Glutamatergic neuron (in vitro differentiated cells): ENCODE measurements at regions not wholly inside any gene's neighbourhood (a gene's known extent, or its start where the extent isn't known, plus 50 kb on each side); places are given as distances from the start of the nearest gene placed in this dataset.
"Not testable (repeated sequence)": the region's sequence is repeated elsewhere in the genome, so short reads cannot be mapped to it uniquely, and the experiment has no call there.

Experiments used
- DNase-seq: peaks from one replicate; pipeline ENCODE4 v3.0.0; 2022
- H3K27ac Mint-ChIP-seq: one replicate; pipeline ENCODE4 v1.8.0; 2020; ENCODE audit warnings: mild to moderate bottlenecking, mixed read lengths, inconsistent platforms; ENCODE audit not compliant: unreplicated experiment
- H3K27me3 Mint-ChIP-seq: one replicate; pipeline ENCODE4 v1.8.0; 2020; ENCODE audit warnings: mild to moderate bottlenecking, moderate library complexity, mixed read lengths, inconsistent platforms; ENCODE audit not compliant: unreplicated experiment
- H3K36me3 Mint-ChIP-seq: one replicate; pipeline ENCODE4 v1.8.0; 2020; ENCODE audit warnings: mild to moderate bottlenecking, mixed read lengths, inconsistent platforms; ENCODE audit not compliant: unreplicated experiment
- H3K4me1 Mint-ChIP-seq: one replicate; pipeline ENCODE4 v1.8.0; 2020; ENCODE audit warnings: mild to moderate bottlenecking, low read depth, mixed read lengths, inconsistent platforms; ENCODE audit not compliant: unreplicated experiment
- H3K4me3 Mint-ChIP-seq: one replicate; pipeline ENCODE4 v1.8.0; 2020; ENCODE audit warnings: mild to moderate bottlenecking, mixed read lengths, inconsistent platforms; ENCODE audit not compliant: unreplicated experiment
- H3K9me3 Mint-ChIP-seq: one replicate; pipeline ENCODE4 v1.8.0; 2020; ENCODE audit warnings: mild to moderate bottlenecking, moderate library complexity, mixed read lengths, inconsistent platforms; ENCODE audit not compliant: unreplicated experiment
- CTCF ChIP-seq: fragments of 200-600 bp; sonication (generic); IDR thresholded peaks from one replicate; pipeline ENCODE4 v1.5.0; 2021; ENCODE audit not compliant: partially characterized antibody, unreplicated experiment

DNA sequence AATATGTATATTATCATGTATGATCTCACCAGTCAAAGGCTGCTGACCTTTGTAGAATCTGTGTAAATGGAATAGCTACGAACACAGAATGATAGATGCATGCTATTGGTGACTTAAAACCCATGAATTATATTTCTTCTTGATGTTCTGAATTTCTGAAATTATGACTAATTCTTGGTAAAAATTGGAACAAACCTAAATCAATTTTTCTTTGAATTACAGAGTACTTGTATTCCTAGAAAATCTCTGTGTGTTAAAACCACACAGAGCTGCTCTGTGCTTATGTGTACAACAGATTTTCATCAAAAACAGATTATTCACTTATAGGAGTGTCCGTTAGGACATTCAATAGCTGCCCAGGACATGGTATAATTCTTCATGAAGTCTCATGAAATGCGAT, 108.3 kb upstream of the MDFIC start:
- Mint-ChIP-seq H3K36me3 (no peaks in the 10 kb centered on the region), H3K4me3 (no peak overlapping the region), H3K9me3 (peaks cover 1% of the 10 kb centered on the region), H3K27ac (no peak overlapping the region), H3K27me3 (no peaks in the 10 kb centered on the region), H3K4me1 (no peaks in the 10 kb centered on the region)
- no peak for DNase-seq
- no peak for TF ChIP-seq CTCF

- not testable (repeated sequence) for H3K9me3 Mint-ChIP-seq, H3K27ac Mint-ChIP-seq, H3K4me3 Mint-ChIP-seq, H3K36me3 Mint-ChIP-seq, H3K27me3 Mint-ChIP-seq, H3K4me1 Mint-ChIP-seq, DNase-seq
These were observed 104.9 kb upstream of the MDFIC start for GRCh38 chr7:114817036-114817435.

GRCh38 chr7:114818501-114818900, 103.4 kb upstream of the MDFIC start:
- no peak for TF ChIP-seq CTCF
- no peak overlapping the region for H3K27ac Mint-ChIP-seq
- H3K4me1 Mint-ChIP-seq, result no peaks in the 10 kb centered on the region
- no peak overlapping the region for H3K4me3 Mint-ChIP-seq
- H3K27me3 Mint-ChIP-seq, result peaks cover 2% of the 10 kb centered on the region
- no peak for DNase-seq
- peaks cover 1% of the 10 kb centered on the region for H3K9me3 Mint-ChIP-seq
- no peaks in the 10 kb centered on the region for H3K36me3 Mint-ChIP-seq

- H3K4me1 Mint-ChIP-seq, result no peaks in the 10 kb centered on the region
- H3K27me3 Mint-ChIP-seq, result peaks cover 2% of the 10 kb centered on the region
- H3K27ac Mint-ChIP-seq, result no peak overlapping the region
- H3K9me3 Mint-ChIP-seq, result no peaks in the 10 kb centered on the region
- no peaks in the 10 kb centered on the region for H3K36me3 Mint-ChIP-seq
- TF ChIP-seq CTCF, result no peak
- DNase-seq, result no peak
- no peak overlapping the region for H3K4me3 Mint-ChIP-seq
These were observed 102.1 kb upstream of the MDFIC start for GRCh38 chr7:114819616-114820362.

- no peak overlapping the region for H3K4me3 Mint-ChIP-seq
- peaks cover 2% of the 10 kb centered on the region for H3K27me3 Mint-ChIP-seq
- no peaks in the 10 kb centered on the region for H3K36me3 Mint-ChIP-seq
- TF ChIP-seq CTCF, result no peak
- no peaks in the 10 kb centered on the region for H3K9me3 Mint-ChIP-seq
- H3K27ac Mint-ChIP-seq, result no peak overlapping the region
- no peak for DNase-seq
- no peaks in the 10 kb centered on the region for H3K4me1 Mint-ChIP-seq
These were observed 100.6 kb upstream of the MDFIC start for GRCh38 chr7:114821030-114821900.
